Epithelial cell of prostate (primary cell): ENCODE measurements at regions not wholly inside any gene's neighbourhood (a gene's known extent, or its start where the extent isn't known, plus 50 kb on each side); places are given as distances from the start of the nearest gene placed in this dataset.
"Not testable (repeated sequence)": the region's sequence is repeated elsewhere in the genome, so short reads cannot be mapped to it uniquely, and the experiment has no call there.

Experiments
- DNase-seq: peaks from one replicate; pipeline ENCODE4 v3.0.0-alpha.2; 2011; ENCODE audit warnings: low read depth, low spot score
- H3K27ac ChIP-seq: fragments of 450-650 bp; 2 replicates; pipeline ENCODE4 v1.5.1; 2017; ENCODE audit warnings: mild to moderate bottlenecking

GRCh38 chrX:40852586-40852985, 117.2 kb upstream of the MED14 start:
- no peak for DNase-seq
- H3K27ac ChIP-seq, result no peak overlapping the region

GRCh38 chrX:40853004-40853815, 117.9 kb upstream of the MED14 start:
- H3K27ac ChIP-seq, result no peak overlapping the region
- no peak for DNase-seq

GRCh38 chrX:40853816-40854123, 118.4 kb upstream of the MED14 start:
- no peak overlapping the region for H3K27ac ChIP-seq

DNA sequence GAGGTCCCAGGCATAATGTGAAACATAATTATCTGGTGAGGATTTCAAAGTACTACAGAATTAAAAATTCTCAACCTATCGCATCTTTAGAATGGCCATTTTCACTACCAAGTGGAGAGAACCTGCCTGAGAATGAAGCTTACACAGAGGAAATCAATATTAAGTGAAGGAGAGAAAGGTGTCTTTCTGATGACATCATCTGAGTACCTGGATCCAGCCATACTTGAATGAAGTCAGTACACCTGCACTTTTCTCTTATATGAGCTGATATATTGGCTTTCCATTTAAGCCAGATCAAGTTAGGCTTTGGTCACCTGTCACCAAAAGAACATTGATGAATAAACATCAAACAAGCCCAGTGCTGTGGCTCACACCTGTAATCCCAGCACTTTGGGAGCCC, 118.9 kb upstream of the MED14 start:
- no peak for DNase-seq

More at GRCh38 chrX:40853816-40854123, 118.4 kb upstream of the MED14 start:
- DNase-seq, result no peak

DNA sequence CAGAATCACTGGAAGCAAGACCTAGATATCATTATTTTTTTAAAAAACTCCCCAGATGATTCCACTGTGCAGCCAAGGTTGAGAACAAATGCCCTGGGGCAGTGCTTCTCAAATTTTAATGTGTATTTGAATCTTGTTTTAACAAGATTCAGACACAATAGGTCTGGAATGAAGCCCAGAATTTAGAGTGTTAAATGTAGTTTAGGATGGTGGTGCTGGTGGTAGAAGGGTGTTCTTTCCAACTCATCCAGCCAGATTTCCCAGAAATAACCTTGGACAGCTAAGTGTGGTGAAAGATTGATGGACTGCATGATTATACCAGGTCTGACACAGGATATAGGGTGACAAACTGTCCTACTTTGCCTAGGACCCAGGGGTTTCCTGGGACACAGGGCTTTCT, 120.1 kb upstream of the MED14 start:
- DNase-seq, result peak; percentile 44
- no peak overlapping the region for H3K27ac ChIP-seq

More for the DNA sequence above, 118.9 kb upstream of the MED14 start:
- no peak overlapping the region for H3K27ac ChIP-seq

- no peak for DNase-seq
- H3K27ac ChIP-seq, result no peak overlapping the region
These were observed 120.7 kb upstream of the MED14 start for GRCh38 chrX:40855932-40856515.

- not testable (repeated sequence) for DNase-seq, H3K27ac ChIP-seq
These were observed 126.7 kb upstream of the MED14 start for GRCh38 chrX:40861952-40862554.

- not testable (repeated sequence) for DNase-seq, H3K27ac ChIP-seq
These were observed 127.9 kb upstream of the MED14 start for GRCh38 chrX:40863260-40863659.

DNA sequence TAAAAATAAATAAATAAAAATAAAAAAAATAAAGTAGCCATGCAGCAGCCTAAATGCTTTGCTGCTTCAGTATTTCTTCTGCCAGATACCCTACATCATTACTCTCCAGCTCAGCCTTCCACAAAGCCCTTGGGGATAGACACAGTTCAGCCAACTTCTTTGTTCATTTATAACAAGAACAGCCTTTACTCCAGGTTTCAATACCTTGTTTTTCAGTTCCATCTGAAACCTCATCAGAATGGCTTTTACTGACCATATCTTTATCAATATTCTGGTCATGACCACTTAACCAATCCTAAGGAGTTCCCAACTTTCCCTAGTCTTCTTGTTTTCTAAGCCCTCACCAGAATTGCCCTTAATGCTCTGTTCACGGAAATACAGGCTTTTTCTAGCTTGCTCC, 128.3 kb upstream of the MED14 start:
- no peak for DNase-seq
- no peak overlapping the region for H3K27ac ChIP-seq

DNA sequence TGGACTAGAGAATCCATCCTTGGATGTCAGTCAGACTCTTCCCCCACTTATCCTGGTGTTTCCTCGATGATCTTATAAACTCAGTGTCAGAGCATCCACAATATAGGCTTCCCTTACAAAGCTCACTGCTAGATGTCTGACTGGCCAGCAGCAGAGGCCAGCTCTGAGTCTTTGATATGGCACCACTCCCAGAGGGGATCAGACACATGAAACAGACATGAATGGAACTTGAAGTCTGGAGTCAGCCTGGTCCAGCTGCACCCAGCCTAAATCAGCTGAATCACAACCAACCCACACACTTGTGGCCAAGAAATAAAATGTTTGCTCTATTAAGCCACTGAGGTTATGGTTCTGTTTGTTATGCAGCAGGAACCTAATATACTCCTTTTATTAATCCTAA, 129.6 kb upstream of the MED14 start:
- no peak overlapping the region for H3K27ac ChIP-seq
- DNase-seq, result no peak

DNA sequence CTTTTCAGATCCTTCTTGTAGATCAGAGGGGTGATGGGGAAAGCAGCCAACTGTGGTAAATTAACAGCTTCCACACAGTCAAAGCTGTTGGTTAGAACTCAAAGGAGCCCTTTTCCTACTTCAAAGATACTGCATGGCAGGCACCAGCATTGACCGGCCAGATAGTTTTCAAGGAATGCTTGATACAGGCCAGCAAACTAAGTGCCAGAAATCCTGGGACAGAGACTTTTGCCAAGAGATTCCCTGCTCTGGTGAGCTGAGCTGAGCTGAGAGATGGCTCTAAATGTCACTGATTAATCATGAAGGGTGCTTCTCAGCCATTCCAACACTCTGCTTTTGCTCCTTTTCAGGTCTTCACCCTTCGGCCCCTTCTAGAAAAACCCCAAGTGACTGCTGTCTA, 131.6 kb upstream of the MED14 start:
- no peak for DNase-seq
- no peak overlapping the region for H3K27ac ChIP-seq

GRCh38 chrX:40867352-40867751, 132.0 kb upstream of the MED14 start:
- DNase-seq, result no peak
- H3K27ac ChIP-seq, result no peak overlapping the region

DNA sequence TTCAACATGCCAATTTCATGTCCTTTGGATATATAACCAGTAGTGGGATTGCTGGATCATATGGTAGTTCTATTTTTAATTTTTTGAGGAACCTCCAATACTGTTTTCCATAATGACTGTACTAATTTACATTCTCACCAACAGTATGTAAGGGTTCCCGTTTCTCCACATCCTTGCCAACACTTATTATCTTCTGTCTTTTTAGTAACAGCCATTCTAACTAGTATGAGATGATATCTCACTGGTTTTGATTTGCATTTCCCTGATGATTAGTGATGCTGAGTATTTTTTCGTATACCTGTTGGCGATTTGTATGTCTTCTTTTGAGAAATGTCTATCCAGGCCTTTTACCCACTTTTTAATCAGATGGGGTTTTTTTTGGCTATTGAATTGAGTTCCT, 133.5 kb upstream of the MED14 start:
- DNase-seq, result no peak

GRCh38 chrX:40870982-40871381, 135.6 kb upstream of the MED14 start:
- DNase-seq, H3K27ac ChIP-seq: not testable (repeated sequence)

More for the DNA sequence above, 133.5 kb upstream of the MED14 start:
- no peak overlapping the region for H3K27ac ChIP-seq

- no peak overlapping the region for H3K27ac ChIP-seq
- DNase-seq, result no peak
These were observed 136.2 kb upstream of the MED14 start for GRCh38 chrX:40871385-40872082.

- H3K27ac ChIP-seq, result no peak overlapping the region
- no peak for DNase-seq
These were observed 137.0 kb upstream of the MED14 start for GRCh38 chrX:40872351-40872750.

DNA sequence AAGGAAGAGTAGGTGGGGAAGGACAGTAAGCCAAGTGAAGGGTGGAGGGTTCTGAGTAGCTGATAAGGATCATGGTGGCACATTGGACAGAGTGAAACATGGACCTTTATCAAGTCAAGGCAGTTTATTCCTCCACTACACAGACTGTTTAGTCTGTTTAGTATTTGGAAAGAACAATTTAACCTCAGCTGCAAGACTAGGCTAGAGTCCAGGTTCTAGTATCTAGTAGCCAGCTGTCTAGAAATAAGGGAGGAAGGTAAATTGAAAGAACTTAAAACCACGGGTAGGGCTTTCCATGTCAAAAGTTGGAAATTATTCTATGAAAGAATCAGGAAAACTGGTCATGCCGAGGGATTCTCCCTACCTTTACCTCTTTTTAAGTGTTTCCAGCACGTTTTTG, 140.1 kb upstream of the MED14 start:
- DNase-seq, result no peak
- no peak overlapping the region for H3K27ac ChIP-seq

GRCh38 chrX:40877887-40878286, 142.5 kb upstream of the MED14 start:
- DNase-seq, result no peak
- no peak overlapping the region for H3K27ac ChIP-seq

DNA sequence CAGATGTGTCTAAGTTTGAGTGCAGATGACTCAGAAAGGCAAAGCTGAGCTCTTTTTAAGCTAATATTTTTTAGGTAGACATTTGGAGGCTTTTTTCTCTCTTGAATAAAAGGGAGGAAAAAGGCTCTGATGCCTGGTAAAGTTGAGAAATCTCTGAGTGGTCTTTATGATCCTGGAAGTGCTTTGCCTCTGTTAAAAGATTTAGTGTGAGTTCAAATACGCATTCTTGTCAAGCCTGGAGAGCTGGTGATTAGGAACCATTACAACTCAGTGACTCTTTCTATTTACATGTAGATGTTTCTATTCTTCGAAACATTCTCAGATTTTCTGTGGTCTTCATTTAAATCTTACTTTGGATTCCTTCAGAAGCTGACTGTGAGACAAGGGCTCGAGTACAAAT, 143.4 kb upstream of the MED14 start:
- no peak overlapping the region for H3K27ac ChIP-seq
- no peak for DNase-seq

- not testable (repeated sequence) for H3K27ac ChIP-seq, DNase-seq
These were observed 143.8 kb upstream of the MED14 start for GRCh38 chrX:40879172-40879571.

- no peak overlapping the region for H3K27ac ChIP-seq
- no peak for DNase-seq
These were observed 145.4 kb upstream of the MED14 start for GRCh38 chrX:40880712-40881111.
